ENCODE measurements at regions not wholly inside any gene's neighbourhood (a gene's known extent, or its start where the extent isn't known, plus 50 kb on each side); places are given as distances from the start of the nearest gene placed in this dataset.
"Not testable (repeated sequence)": the region's sequence is repeated elsewhere in the genome, so short reads cannot be mapped to it uniquely, and the experiment has no call there.

GRCh38 chr1:229862017-229862774, 204.8 kb upstream of the GALNT2 start:
- FAIRE-seq, result no peak

GRCh38 chr1:229863651-229864545, 203.1 kb upstream of the GALNT2 start:
- FAIRE-seq, result no peak

GRCh38 chr1:229864686-229865230, 202.3 kb upstream of the GALNT2 start:
- no peak for FAIRE-seq

DNA sequence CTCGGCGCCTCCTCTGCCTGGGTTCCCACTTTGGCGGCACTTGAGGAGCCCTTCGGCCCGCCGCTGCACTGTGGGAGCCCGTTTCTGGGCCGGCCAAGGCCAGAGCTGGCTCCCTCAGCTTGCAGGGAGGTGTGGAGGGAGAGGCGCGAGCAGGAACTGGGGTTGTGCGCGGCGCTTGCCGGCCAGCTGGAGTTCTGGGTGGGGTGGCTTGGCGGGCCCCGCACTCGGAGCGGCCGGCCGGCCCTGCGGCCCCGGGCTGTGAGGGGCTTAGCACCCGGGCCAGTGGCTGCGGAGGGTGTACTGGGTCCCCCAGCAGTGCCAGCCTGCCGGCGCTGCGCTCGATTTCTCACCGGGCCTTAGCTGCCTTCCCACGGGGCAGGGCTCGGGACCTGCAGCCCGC, 201.7 kb upstream of the GALNT2 start:
- not testable (repeated sequence) for FAIRE-seq

DNA sequence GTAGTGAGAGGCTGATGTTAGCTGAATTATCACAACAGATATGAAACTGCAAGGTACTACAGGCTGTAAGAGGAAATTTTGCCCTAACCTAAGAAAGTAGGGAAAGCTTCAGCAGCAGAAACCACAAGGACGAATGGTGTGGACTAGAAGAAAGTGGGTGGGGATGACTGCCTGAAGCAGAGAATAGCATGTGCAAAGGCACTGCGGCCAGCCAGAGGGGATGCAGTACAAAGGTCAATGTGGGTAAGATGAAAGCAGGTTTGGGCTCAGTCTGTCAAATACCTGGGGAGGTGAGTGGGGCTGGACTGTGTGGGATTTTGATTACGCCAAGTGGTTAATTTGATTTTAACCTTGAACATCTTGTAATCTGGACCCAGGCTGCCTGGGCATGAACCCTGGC, 199.3 kb upstream of the GALNT2 start:
- FAIRE-seq, result no peak

- FAIRE-seq, result no peak
Measured at GRCh38 chr1:229869240-229869639, 197.8 kb upstream of the GALNT2 start.

GRCh38 chr1:229869687-229870086, 197.4 kb upstream of the GALNT2 start:
- FAIRE-seq, result no peak

DNA sequence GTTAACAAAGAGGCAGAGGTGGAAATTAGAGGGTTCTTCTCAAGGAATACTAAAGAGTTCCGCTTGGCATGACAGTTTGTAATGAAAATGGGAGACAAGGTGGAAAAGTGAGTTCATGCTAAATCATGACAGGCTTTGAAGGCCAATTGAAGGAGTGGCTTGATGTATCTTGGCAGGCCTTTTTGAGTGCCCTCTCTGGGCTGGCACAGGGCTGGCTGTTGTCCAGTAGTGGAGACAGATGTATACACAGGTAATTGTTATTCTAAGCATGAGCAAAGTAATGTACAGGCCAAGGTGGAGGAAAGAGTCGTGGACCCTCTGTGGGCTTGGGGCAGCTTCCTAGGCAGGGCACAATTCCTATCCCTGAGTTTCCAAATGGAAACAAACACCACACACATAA, 196.7 kb upstream of the GALNT2 start:
- no peak for FAIRE-seq

- no peak for FAIRE-seq
Measured at GRCh38 chr1:229871078-229871676, 195.9 kb upstream of the GALNT2 start.

- no peak for FAIRE-seq
Measured at GRCh38 chr1:229874136-229874535, 192.9 kb upstream of the GALNT2 start.

- no peak for FAIRE-seq
Measured at GRCh38 chr1:229874609-229875008, 192.4 kb upstream of the GALNT2 start.

DNA sequence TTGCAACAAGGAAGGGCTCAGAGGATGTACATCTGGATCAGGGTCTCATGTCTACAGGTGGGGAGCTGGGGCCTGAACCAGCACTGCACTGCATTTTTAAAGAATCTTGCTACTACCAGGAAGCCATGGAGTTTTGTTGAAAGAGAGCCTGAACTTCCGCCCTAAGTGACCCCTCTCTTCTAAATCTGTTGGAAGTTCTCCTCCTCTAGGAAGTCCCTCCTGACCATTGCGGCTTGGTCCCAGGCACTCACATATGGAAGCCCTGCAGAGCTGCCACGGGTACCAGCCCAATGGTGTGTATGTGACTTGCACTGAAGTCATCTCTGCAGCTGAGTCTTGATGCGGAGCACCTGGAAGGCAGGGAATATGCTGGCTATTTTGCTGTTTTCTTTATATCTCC, 192.0 kb upstream of the GALNT2 start:
- no peak for FAIRE-seq

- FAIRE-seq, result no peak
Measured at GRCh38 chr1:229879746-229880145, 187.3 kb upstream of the GALNT2 start.

DNA sequence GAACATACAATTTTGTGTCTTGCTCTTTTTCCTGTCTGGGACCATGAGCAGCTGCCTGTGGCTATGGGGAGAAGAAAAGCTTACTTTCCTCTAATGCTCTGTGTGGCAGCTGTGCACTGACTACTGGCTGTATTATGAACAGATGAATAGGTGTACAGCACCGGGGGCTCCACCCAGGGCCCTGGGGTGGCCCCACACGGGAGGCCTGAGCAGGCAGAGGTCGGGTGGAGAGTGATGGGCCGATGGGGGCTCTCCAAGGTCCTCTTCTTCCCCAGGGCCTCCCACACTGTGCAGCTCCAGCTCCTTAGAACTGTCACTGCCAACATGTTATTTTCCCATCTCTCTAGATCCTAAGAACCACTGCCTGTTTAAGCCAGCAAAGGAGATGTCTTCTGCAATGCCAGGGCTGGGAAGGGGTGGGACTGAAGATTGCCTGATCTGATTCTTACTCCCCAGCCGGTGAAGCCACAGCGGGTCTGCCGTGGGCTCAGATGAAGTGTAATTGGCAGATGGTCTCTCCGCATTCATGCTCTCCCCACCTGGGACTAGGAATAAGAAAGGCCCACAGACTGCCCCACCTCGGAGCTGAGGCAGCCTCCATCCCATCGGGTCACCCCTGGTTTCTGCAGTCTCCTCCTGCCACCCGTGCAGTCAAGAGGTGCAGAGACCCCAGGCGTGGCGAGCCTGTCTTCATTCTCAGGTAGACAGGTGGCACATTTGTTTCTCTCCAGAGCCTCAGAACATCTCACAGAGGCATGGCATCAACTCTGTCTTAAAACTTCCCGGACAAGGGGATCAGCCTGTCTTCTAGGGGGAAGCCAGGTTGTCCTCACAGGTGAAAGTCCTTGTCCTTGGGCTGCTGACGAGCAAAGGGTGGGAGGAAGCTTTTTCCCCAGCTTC, 186.5 kb upstream of the GALNT2 start:
- no peak for FAIRE-seq

DNA sequence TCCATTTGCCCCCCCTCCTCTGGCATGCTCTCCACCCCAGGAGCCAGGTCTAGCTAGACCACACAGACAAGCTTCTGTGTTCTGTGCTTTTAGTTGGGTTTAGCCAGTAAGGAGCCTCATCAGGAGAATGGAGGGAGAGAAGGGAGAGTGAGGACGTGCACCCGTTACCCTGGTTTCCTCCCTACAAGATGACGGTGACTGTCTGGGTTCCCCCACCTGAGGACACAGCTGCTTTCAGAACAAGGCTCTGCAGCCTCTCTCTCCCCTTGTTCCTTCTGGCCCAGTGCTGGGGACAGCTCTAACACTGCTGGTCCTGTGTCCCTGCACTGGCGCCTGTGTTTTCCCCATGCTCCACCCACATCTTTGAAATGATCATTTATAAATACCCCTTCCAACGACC, 184.4 kb upstream of the GALNT2 start:
- FAIRE-seq, result no peak

- FAIRE-seq, result no peak
Measured at GRCh38 chr1:229883504-229884200, 183.4 kb upstream of the GALNT2 start.

DNA sequence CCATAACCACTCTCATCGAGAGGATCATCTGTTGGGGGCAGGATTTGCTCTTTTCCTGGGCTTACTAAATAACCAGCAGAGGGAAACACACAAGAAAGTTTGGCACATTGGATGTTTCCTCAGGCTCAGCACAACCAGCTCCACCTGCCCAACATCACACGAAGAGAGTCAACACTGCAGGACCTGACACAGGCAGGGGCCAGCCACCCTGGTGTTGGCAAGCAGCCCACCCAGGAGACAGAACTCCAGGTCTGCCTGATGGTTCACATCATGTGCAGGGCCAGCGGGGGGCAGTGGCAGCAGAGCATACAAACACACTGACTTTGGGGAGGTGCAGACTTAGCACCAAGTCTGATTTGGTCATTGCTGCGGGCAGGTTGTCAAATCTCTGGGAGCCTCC, 182.3 kb upstream of the GALNT2 start:
- no peak for FAIRE-seq

DNA sequence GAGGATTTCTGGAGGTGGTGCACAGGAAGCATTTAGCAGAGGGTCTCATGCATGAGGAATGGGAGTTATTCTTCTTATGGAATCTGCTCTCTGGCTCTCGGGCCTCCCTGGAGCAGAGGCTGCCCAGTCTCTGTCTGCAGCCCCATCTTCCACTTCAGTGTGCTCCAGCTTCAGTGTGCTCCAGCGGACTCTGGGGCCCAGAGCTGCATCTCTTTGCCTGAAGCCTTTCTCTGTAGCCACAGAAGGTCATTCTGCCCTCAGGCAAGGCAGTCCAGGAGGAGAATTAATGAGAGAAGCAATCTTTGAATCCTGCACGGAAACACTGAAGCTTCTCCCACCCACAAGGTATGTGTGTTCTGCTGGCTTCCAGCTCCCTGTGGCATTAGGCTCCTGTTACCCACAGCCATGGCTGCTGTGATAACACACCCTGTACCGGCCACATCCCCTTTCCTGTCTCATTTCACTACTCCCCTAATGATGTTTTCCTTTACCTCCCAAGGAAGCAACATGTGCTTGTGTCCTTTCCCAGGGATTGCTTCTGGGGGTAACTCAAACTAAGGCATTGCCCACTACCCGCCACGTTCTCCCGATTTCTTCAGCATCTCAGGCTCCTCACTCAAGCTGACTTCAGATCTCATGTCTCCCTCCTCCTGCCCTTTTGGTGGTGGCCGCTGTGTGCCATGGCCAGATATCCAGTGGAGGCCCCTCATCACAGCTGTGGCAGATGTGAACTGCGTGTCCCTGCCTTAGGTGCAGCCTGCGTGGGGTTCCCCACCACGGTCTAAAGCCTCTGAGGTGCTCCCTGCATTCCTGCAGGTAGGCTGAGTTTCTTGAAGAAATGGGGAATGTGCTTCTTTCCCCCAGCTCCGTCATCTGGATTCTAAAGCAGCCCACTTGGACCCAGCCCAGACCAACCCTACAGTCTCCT, 181.2 kb upstream of the GALNT2 start:
- FAIRE-seq, result no peak

- FAIRE-seq, result no peak
Measured at GRCh38 chr1:229886636-229887035, 180.4 kb upstream of the GALNT2 start.

DNA sequence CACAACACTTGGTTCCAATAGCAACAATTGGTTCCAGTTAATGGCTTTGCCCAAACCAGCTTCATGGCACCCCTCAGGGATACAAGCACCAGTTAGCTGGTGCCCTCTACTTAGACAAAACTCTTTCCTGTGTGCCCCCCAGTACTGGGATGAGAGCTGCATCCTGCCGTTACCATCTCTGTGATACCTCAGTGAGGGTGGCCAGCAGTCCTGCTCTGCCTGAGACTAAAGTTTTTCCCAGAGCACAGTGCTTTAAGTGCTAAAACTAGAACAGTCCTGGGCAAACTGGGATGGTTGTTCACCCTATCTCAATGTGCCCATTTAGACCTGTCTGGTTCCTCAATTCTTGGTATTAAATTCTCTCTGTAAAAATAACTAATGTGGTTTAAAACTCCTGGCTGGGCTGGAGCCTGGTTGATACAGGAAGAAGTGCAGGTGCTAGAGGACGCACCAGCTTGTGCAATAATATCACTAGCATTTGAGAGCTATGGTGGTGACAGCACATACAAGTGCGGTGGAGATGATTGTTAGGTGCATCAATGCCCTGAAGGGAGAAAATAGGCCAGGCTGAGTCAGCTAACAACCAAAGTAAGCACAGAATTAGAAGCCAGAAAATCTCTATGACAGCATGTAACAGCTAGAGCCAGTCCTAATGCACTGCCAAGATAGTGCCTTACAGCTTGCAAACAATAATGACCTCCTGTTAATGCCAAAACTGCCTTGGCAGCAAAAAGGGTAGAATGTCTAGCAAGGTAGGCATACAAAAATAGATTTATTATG, 179.8 kb upstream of the GALNT2 start:
- no peak for FAIRE-seq
